Stimulated activated CD4-positive, alpha-beta T cell treated with anti-CD3 and anti-CD28 coated beads, Interleukin-15, amount 100 ng/mL, for 48 hours (primary cell): ENCODE measurements at regions not wholly inside any gene's neighbourhood (a gene's known extent, or its start where the extent isn't known, plus 50 kb on each side); places are given as distances from the start of the nearest gene placed in this dataset.
"Not testable (repeated sequence)": the region's sequence is repeated elsewhere in the genome, so short reads cannot be mapped to it uniquely, and the experiment has no call there.

Experiments used
- DNase-seq, 2 donors: peaks; one replicate each; pipeline ENCODE4 v3.0.0-alpha.2; 2020; ENCODE audit warnings: low read depth in 2 of 2

DNA sequence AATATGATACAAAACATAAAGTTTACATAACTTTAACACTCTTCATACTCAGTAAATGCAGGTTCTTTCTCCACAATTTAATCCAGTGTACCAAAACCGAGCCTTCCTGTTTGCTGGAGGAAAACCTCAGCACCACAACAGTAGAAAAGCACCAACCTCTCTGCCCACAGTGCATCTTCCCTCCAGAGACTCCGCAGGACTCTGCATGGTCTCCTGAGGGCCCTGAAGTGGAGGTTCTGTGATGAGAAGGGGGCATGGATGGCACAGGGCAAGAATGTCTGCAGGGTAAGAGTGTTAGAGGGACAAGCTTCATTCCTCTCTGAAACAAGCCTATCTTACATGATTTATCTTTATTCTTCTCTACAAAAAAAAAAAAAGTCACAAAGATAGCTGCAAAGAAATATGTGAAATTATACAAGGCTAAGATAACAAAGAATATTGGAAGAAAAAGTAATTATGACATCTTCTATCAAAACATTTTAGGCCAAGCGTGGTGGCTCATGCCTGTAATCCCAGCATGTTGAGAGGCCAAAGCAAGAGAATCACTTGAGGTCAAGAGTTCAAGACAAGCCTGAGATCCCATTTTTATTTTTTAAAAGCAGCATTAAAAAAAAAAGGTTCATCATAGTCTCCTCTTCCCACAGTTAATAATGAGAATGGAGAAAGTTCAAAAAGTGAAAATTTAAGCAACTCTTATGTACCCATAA is 102.0 kb downstream of the VPREB1 start:
- no peak for DNase-seq

DNA sequence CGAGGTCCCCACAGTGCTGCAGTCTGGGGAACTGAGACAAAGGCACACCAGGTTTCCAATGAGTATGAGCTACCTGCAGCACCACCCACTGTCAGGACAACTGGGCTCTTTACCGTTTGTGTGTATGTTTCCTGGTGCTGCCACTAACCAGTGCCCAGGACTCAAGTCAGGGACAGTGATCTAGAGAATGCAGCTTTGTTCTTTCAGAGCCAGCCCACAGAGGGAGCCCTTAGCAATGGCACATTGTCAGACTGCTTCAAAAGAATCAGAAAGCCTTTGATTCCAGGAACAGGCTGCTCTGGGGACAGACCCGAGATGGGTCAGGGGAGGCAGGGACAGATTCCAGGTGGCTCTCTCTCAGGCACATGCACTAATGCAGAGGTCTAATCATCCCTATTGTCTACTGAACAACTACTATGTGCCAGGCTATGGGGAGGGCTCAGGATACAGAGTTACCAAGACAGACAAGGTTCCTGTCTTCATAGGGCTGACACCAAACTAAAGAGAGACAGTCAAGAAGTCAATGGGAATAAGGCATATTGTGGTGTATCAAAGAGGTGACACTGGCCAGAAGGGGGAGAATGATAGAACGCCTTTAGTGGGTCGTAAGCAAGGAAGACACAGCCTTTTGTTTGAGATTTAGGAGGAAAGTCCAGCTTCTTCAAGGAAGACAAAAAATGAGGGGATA is 103.7 kb downstream of the VPREB1 start:
- no peak for DNase-seq

GRCh38 chr22:22348815-22349454 is 104.3 kb downstream of the VPREB1 start:
- no peak for DNase-seq

DNA sequence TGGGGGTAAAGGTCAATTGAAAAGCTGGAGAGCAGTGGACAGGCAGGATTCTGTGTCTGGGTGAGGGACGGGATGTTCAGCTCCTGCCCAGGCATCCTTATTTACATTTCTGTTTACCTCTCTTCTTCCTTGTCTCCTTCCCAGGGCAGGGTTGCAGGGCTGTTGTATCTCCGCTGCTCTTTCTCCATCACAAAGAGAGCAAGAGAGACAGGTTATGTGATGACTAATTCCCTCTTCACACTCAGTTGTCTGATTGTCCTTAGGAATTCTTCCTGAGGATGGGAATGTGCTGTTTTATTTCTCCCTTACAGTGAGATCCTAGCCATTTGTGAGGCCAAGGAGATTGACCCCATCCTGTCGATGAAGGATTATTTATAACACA is 104.9 kb downstream of the VPREB1 start:
- no peak for DNase-seq

DNA sequence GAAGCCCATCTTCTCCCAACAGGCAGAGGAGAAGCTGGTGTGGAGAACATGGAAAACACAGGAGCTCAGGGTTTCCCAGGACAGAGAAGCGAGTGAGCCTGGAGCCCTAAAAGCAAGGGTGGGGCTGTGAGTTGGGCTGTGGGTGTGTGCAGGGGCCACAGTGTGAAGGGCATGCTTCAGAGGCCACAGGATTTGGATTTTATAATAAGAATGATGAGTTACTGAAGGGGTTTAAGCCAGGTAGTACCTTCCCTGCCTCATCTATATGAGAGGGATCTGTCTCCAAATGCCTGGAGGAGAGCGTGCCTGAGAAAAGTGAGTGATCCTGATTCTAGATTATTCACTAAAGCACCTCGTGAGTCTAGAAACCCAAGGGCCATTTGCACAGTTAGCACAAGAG is 106.8 kb downstream of the VPREB1 start:
- no peak for DNase-seq

DNA sequence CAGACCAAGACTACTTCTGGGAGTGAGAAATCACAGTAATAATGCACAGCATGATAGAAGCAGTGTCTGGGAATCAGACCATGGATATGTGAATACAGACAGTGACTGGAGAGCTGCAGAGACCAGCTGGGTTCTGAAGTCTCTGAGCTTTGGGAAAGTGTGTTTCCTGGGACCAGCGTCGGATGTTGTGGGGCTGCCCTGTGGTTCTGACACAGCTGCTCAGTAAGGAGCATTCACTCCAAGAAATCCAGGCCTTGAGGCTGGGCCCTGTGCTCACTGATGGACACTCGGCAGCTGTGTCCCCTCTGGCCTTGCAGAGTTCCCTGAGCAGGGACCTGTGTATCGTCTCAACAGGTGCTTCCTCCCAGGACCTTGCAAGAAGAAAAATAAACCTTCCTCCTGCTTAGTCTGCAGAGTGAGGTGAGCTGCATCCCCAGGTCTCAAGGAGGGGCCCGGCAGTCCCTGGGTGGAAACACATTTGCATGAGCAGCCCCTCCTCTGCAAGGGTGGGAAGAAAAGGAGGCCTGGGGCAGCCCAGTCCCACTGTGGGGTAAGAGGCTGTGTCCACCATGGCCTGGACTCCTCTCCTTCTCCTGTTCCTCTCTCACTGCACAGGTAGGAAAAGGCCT is 107.9 kb downstream of the VPREB1 start:
- no peak for DNase-seq

GRCh38 chr22:22355096-22355834 is 110.7 kb downstream of the VPREB1 start:
- no peak for DNase-seq

GRCh38 chr22:22357024-22357883 is 112.7 kb downstream of the VPREB1 start:
- DNase-seq = peak; percentile 73 to 84

DNA sequence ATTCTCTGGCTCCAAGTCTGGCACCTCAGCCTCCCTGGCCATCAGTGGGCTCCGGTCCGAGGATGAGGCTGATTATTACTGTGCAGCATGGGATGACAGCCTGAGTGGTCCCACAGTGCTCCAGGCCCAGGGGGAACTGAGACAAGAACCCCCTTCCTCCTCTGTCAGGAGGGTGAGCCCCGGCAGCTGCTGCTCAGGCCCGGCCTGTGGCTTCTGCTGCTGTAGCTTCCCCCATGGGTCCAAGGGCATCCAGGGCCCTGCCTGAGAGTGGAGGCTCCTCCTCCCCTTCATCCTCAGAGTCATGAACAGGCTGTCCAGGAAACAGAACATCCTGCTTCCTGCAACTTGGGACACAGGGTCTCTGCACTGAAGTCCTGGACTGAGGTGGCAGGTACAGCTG is 113.6 kb downstream of the VPREB1 start:
- DNase-seq = no peak

DNA sequence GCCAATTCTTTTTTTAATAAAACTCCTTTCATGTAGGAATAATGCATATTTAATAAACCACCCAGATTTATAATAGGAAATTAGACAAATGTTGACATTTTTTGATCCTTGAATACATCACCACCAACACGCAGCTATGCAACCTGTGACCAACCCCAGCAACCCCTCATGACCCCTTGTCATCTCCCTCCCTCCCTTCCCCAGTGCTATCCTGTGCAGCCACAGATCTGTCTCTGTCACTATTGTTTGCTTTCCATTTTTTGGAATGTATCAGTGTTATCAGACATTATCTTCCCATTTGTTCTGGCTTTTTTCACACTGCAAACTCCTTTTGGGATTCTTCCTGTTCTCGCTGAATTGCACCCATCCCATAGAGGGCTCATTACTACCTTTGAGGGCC is 114.1 kb downstream of the VPREB1 start:
- no peak for DNase-seq

- no peak for DNase-seq
These were observed 114.9 kb downstream of the VPREB1 start for GRCh38 chr22:22359465-22359864.

GRCh38 chr22:22360014-22360413 is 115.4 kb downstream of the VPREB1 start:
- no peak for DNase-seq

DNA sequence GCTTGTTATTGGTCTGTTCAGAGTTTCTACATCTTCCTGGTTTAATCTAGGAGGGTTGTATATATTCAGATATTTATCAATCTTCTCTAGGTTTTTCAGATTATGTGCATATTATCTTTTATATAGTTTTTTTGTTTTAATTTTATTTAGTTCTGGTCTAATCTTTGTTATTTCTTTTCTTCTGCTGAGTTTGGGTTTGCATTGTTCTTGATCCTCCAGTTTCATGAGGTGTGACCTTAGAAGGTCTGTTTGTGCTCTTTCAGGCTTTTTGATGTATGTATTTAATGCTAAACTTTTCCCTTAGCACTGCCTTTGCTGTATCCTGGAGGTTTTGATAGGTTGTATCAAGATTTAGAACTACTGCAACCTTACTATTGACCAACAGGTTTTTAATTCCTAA is 117.7 kb downstream of the VPREB1 start:
- no peak for DNase-seq

DNA sequence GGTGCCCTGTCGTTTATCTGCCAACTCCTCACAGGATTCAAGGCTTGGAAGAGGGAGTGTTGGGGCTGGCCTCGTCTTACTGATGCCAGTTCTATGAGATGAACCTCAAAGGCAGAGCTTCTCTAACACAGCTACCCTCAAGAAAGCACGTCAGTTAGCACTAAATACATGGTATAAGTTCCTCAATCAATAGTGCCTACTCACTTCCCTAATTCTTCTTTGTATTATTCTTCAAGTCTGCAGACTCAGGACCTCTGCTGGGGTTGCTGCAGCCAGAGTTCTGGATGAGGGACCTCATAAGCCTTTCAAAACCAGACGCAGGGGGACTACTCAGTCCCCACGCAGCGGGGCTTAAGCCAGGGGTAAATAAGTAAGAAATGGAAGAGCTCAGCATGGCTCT is 118.3 kb downstream of the VPREB1 start:
- no peak for DNase-seq

- no peak for DNase-seq
These were observed 119.6 kb downstream of the VPREB1 start for GRCh38 chr22:22364207-22364606.

- DNase-seq = no peak
These were observed 122.0 kb downstream of the VPREB1 start for GRCh38 chr22:22366537-22366936.

- DNase-seq = no peak
These were observed 123.9 kb downstream of the VPREB1 start for GRCh38 chr22:22368516-22368915.

GRCh38 chr22:22369219-22369963 is 124.8 kb downstream of the VPREB1 start:
- DNase-seq = not testable (repeated sequence)

DNA sequence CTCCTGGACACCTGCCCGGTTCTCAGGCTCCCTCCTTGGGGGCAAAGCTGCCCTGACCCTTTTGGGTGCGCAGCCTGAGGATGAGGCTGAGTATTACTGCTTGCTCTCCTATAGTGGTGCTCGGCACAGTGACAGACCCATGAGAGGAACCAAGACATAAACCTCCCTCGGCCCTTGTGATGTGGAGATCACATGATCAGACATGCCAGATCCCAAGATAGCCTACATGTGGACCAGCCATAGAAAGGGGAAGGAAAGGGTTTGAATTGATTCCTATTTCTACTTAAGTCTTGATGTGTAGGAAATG is 125.3 kb downstream of the VPREB1 start:
- DNase-seq = no peak

DNA sequence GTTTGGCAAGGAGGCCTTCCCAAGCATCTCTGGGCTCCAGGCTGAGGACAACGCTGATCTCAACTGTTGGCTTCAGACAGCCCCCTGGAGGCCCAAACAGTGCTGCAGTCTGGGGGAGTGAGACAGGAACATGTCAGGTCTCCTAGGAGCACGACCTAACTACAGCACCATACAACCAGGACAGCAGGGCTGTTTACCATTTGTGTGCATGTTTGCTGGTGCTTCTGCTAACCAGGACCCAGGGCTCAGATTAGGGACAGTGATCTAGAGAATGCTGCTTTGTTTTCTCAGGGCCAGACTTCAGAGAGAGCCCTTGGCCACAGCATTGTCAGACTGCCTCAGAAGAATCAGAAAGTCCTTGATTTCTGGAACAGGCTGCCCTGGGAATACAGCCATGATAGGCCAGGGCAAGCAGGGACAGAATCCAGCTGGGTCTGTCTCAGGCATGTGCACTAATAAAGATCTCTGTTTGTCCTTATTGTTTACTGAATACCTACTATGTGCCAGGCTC is 126.5 kb downstream of the VPREB1 start:
- DNase-seq = no peak
